ENCODE measurements at regions not wholly inside any gene's neighbourhood (a gene's known extent, or its start where the extent isn't known, plus 50 kb on each side); places are given as distances from the start of the nearest gene placed in this dataset.

DNA sequence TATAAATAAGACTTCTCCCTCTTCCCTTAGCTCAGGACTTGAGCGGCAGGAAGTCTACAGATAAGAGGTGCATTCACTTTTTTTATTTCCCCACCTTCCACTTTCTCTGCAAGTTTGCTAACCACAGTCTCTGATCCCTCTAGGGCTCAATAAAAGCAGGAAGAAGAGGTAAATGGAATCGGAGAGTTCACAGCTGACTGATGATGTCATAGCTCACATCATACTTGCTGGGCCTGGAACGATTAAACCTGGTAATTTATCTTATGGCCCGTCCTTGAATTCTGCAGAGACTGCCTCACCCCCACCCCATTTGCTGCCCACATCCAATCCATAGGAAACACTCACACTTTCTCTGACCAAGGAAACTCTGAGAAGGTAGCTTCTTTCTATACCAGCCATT is 62.9 kb downstream of the DRD1 start:
- Histone ChIP-seq H3K4me3 (ENCODE audit: control insufficient read depth in 1 of 7, extremely low read depth in 1 of 7, insufficient read depth in 4 of 7, low read depth in 2 of 7, low read length in 6 of 7) (no peak overlapping the region), H3K36me3 (ENCODE audit: control insufficient read depth in 4 of 4, insufficient read depth in 4 of 4, low read length in 3 of 4) (no peaks in the 10 kb centered on the region), H3K27me3 (replicated peaks in 2 of 5; ENCODE audit: control insufficient read depth in 4 of 5, insufficient read depth in 5 of 5, low read length in 4 of 5) (peaks cover 0 to 3% (median 0%) of the 10 kb centered on the region in 5 experiments), H3K9me3 (ENCODE audit: control extremely low read depth in 1 of 5, control insufficient read depth in 4 of 5, insufficient read depth in 2 of 5, low read depth in 1 of 5, low read length in 4 of 5) (no peaks in the 10 kb centered on the region), H3K27ac (ENCODE audit: insufficient read depth in 1 of 2, low read depth in 1 of 2, low read length in 2 of 2, poor library complexity in 1 of 2, severe bottlenecking in 2 of 2) (no peak overlapping the region), H3K4me1 (ENCODE audit: control extremely low read depth in 1 of 4, control insufficient read depth in 4 of 4, insufficient read depth in 4 of 4, low read length in 3 of 4) (no peaks in the 10 kb centered on the region)
- no peak for DNase-seq
- 92% methylated on average over 2 of the region's 4 CpGs for WGBS (ENCODE audit: insufficient coverage)
- ChIA-PET CTCF (interaction anchor here (1.0 kb wide), 1 partner anchor 83 kb away, joined by 3 read pairs; no protein-coding TSS in a partner anchor), POLR2A (no interaction called here)

DNA sequence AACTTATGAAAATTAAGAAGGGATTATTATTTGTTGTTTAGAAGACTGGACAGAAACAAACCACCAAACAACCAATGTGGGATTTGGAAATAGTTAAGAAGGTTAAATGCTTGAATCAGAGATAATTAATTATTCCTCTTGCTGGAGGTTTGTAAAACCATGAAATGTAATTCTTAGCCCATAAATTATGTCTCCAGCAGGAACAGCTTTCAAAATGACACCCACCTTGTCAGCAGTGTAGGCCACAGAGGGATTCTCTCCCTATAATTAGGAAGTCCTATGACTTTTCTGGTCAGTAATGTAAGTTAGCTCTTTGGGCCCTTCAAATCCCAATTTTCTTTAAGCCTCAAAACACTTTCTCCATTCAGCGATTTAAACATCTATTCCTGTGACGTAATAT is 63.3 kb downstream of the DRD1 start:
- H3K4me1 ChIP-seq (ENCODE audit: control extremely low read depth in 1 of 4, control insufficient read depth in 4 of 4, insufficient read depth in 4 of 4, low read length in 3 of 4) = no peaks in the 10 kb centered on the region
- no peaks in the 10 kb centered on the region for H3K9me3 ChIP-seq (ENCODE audit: control extremely low read depth in 1 of 5, control insufficient read depth in 4 of 5, insufficient read depth in 2 of 5, low read depth in 1 of 5, low read length in 4 of 5)
- no peaks in the 10 kb centered on the region for H3K36me3 ChIP-seq (ENCODE audit: control insufficient read depth in 4 of 4, insufficient read depth in 4 of 4, low read length in 3 of 4)
- DNase-seq = no peak
- CTCF ChIA-PET = interaction anchor here (1.0 kb wide), 1 partner anchor 84 kb away, joined by 3 read pairs; no protein-coding TSS in a partner anchor
- POLR2A ChIA-PET = no interaction called here
- H3K4me3 ChIP-seq (ENCODE audit: control insufficient read depth in 1 of 7, extremely low read depth in 1 of 7, insufficient read depth in 4 of 7, low read depth in 2 of 7, low read length in 6 of 7) = no peak overlapping the region
- H3K27me3 ChIP-seq (replicated peaks in 2 of 5; ENCODE audit: control insufficient read depth in 4 of 5, insufficient read depth in 5 of 5, low read length in 4 of 5) = peaks cover 0 to 2% (median 0%) of the 10 kb centered on the region in 5 experiments
- H3K27ac ChIP-seq (ENCODE audit: insufficient read depth in 1 of 2, low read depth in 1 of 2, low read length in 2 of 2, poor library complexity in 1 of 2, severe bottlenecking in 2 of 2) = no peak overlapping the region
- no CpG with 5 or more reads among the region's 2 CpGs for WGBS (ENCODE audit: insufficient coverage)

DNA sequence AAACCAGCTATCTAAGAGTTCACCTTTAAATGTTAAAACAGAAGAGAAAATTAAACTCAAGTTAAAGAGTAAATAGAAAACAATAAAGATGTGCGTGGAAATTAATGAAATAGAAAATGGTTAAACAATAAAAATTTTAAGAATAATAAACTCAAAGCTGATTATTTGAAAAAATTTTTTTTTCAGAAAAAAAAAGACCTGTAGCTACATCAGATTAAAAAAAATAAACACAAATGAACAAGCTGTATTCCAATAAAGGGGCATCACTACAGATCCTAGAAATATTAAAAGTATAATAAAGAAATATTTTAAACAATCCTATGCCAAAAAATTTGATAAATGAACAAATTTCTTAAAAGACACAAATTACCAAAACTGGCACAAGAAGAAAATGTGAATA is 64.1 kb downstream of the DRD1 start:
- no peaks in the 10 kb centered on the region for H3K9me3 ChIP-seq (ENCODE audit: control extremely low read depth in 1 of 5, control insufficient read depth in 4 of 5, insufficient read depth in 2 of 5, low read depth in 1 of 5, low read length in 4 of 5)
- WGBS (ENCODE audit: insufficient coverage) = no CpG with 5 or more reads among the region's 1 CpG
- H3K36me3 ChIP-seq (ENCODE audit: control insufficient read depth in 4 of 4, insufficient read depth in 4 of 4, low read length in 3 of 4) = no peaks in the 10 kb centered on the region
- H3K27ac ChIP-seq (ENCODE audit: insufficient read depth in 1 of 2, low read depth in 1 of 2, low read length in 2 of 2, poor library complexity in 1 of 2, severe bottlenecking in 2 of 2) = no peak overlapping the region
- peaks cover 0 to 2% (median 0%) of the 10 kb centered on the region in 5 experiments for H3K27me3 ChIP-seq (replicated peaks in 2 of 5; ENCODE audit: control insufficient read depth in 4 of 5, insufficient read depth in 5 of 5, low read length in 4 of 5)
- no peak for DNase-seq
- no peak overlapping the region for H3K4me3 ChIP-seq (ENCODE audit: control insufficient read depth in 1 of 7, extremely low read depth in 1 of 7, insufficient read depth in 4 of 7, low read depth in 2 of 7, low read length in 6 of 7)
- POLR2A ChIA-PET = no interaction called here
- CTCF ChIA-PET = no interaction called here
- H3K4me1 ChIP-seq (ENCODE audit: control extremely low read depth in 1 of 4, control insufficient read depth in 4 of 4, insufficient read depth in 4 of 4, low read length in 3 of 4) = no peaks in the 10 kb centered on the region

DNA sequence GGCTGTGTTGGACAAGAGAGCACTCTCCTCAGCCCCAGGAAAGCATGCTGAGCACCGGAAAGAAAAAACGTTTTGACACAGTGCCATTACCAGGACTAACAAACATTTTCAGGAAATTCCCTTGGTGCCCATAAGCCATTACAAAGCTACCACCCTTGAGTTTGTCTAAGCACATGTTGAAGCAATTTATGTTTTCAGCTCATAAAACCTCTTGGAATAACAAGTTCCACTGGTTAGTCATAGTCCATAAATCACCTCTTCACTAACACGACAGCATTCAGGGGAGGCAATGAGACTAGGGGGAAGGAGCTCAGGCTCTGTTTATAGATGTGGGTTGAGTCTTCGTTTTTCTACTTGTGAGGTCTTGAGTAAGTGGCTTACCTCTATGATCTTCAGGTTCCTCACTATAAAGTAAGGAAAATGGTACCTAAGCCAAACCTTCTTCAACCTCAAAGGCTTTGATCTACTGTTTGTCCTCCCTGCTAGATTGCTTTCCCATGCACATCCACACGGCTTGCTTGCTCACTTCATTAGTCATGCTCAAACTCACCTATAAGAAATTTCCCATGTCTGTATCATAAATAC is 65.4 kb downstream of the DRD1 start:
- no CpG with 5 or more reads among the region's 5 CpGs for WGBS (ENCODE audit: insufficient coverage)
- no peaks in the 10 kb centered on the region for H3K36me3 ChIP-seq (ENCODE audit: control insufficient read depth in 4 of 4, insufficient read depth in 4 of 4, low read length in 3 of 4)
- H3K9me3 ChIP-seq (ENCODE audit: control extremely low read depth in 1 of 5, control insufficient read depth in 4 of 5, insufficient read depth in 2 of 5, low read depth in 1 of 5, low read length in 4 of 5) = no peaks in the 10 kb centered on the region
- no peak overlapping the region for H3K27ac ChIP-seq (ENCODE audit: insufficient read depth in 1 of 2, low read depth in 1 of 2, low read length in 2 of 2, poor library complexity in 1 of 2, severe bottlenecking in 2 of 2)
- no peak overlapping the region for H3K4me3 ChIP-seq (ENCODE audit: control insufficient read depth in 1 of 7, extremely low read depth in 1 of 7, insufficient read depth in 4 of 7, low read depth in 2 of 7, low read length in 6 of 7)
- peaks cover 0 to 4% (median 0%) of the 10 kb centered on the region in 5 experiments for H3K27me3 ChIP-seq (replicated peaks in 2 of 5; ENCODE audit: control insufficient read depth in 4 of 5, insufficient read depth in 5 of 5, low read length in 4 of 5)
- ChIA-PET CTCF (no interaction called here), POLR2A (no interaction called here)
- DNase-seq = no peak
- no peaks in the 10 kb centered on the region for H3K4me1 ChIP-seq (ENCODE audit: control extremely low read depth in 1 of 4, control insufficient read depth in 4 of 4, insufficient read depth in 4 of 4, low read length in 3 of 4)

DNA sequence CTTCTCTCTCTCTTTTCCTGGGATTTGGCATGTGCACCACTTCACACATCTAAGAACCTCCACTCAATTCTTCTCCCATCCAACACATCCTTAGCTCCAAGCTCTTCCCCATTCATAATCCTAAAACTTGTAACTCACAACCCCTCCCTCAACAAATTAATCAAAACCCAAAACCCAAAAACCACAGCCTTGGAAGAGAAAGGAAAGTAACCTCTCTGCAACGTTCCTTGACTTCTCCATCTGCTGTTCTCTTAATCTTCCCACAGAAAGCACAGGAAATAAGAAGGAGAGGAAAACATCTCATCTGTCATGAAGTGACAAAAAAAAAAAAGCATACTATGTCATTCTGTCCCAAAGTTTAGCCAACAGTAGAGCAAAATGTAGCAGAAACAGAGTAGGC is 66.2 kb downstream of the DRD1 start:
- no peaks in the 10 kb centered on the region for H3K36me3 ChIP-seq (ENCODE audit: control insufficient read depth in 4 of 4, insufficient read depth in 4 of 4, low read length in 3 of 4)
- H3K27me3 ChIP-seq (replicated peaks in 2 of 5; ENCODE audit: control insufficient read depth in 4 of 5, insufficient read depth in 5 of 5, low read length in 4 of 5) = peaks cover 0 to 4% (median 0%) of the 10 kb centered on the region in 5 experiments
- no peaks in the 10 kb centered on the region for H3K4me1 ChIP-seq (ENCODE audit: control extremely low read depth in 1 of 4, control insufficient read depth in 4 of 4, insufficient read depth in 4 of 4, low read length in 3 of 4)
- no peak overlapping the region for H3K4me3 ChIP-seq (ENCODE audit: control insufficient read depth in 1 of 7, extremely low read depth in 1 of 7, insufficient read depth in 4 of 7, low read depth in 2 of 7, low read length in 6 of 7)
- DNase-seq = no peak
- WGBS (ENCODE audit: insufficient coverage) = no CpG with 5 or more reads among the region's 1 CpG
- H3K9me3 ChIP-seq (ENCODE audit: control extremely low read depth in 1 of 5, control insufficient read depth in 4 of 5, insufficient read depth in 2 of 5, low read depth in 1 of 5, low read length in 4 of 5) = no peaks in the 10 kb centered on the region
- no peak overlapping the region for H3K27ac ChIP-seq (ENCODE audit: insufficient read depth in 1 of 2, low read depth in 1 of 2, low read length in 2 of 2, poor library complexity in 1 of 2, severe bottlenecking in 2 of 2)
- CTCF ChIA-PET = no interaction called here
- POLR2A ChIA-PET = no interaction called here

DNA sequence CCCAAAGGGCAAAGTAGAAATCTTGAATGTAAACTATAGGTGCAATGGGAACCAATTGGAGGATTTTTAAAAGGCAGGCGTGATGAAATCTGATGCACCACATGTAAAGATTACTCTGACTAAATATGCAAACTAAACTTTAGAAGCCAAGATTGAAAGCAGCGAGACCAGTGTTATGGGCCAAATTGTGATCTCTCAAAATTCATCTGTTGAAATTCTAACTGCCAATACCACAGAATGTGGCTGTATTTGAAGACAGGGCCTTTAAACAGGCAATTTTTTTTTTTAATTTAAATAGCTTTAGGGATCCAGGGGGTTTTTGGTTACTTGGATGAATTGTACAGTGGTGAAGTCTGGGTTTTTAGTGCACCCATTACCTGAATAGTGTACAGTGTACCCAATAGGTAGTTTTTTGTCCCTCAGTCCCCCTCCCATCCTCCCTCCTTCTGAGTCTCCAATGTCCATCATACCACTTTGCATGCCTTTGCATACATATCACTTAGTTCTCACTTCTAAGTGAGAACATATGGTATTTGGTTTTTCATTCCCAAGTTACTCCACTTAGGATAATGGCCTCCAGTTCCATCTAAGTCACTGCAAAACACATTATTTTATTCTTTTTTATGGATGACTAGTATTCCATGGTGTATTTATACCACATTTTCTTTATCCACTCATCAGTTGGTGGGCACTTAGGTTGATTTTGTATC is 69.7 kb downstream of the DRD1 start:
- Histone ChIP-seq H3K9me3 (ENCODE audit: control extremely low read depth in 1 of 5, control insufficient read depth in 4 of 5, insufficient read depth in 2 of 5, low read depth in 1 of 5, low read length in 4 of 5) (no peaks in the 10 kb centered on the region), H3K4me3 (ENCODE audit: control insufficient read depth in 1 of 7, extremely low read depth in 1 of 7, insufficient read depth in 4 of 7, low read depth in 2 of 7, low read length in 6 of 7) (no peak overlapping the region), H3K36me3 (ENCODE audit: control insufficient read depth in 4 of 4, insufficient read depth in 4 of 4, low read length in 3 of 4) (no peaks in the 10 kb centered on the region), H3K4me1 (ENCODE audit: control extremely low read depth in 1 of 4, control insufficient read depth in 4 of 4, insufficient read depth in 4 of 4, low read length in 3 of 4) (no peaks in the 10 kb centered on the region), H3K27ac (ENCODE audit: insufficient read depth in 1 of 2, low read depth in 1 of 2, low read length in 2 of 2, poor library complexity in 1 of 2, severe bottlenecking in 2 of 2) (no peak overlapping the region), H3K27me3 (replicated peaks in 2 of 5; ENCODE audit: control insufficient read depth in 4 of 5, insufficient read depth in 5 of 5, low read length in 4 of 5) (peaks cover 0 to 4% (median 0%) of the 10 kb centered on the region in 5 experiments)
- CTCF ChIA-PET = no interaction called here
- POLR2A ChIA-PET = no interaction called here
- 100% methylated on average over 2 of the region's 2 CpGs for WGBS (ENCODE audit: insufficient coverage)
- no peak for DNase-seq

DNA sequence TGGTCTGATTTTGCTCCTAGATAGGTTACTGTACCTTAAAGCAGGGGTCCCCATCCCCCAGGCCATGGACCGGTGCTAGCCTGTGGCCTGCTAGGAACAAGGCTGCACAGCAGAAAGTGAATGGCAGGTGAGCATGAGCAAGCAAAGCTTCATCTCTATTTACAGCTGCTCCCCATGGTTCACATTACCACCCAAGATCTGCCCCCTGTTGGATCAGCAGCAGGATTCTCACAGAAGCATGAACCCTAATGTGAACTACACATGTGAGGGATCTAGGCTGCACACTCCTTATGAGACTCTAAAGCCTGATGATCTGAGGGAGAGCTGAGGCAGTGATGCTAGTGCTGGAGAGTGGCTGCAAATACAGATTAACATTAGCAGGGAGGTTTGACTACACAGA is 78.1 kb downstream of the DRD1 start:
- H3K9me3 ChIP-seq (ENCODE audit: control extremely low read depth in 1 of 5, control insufficient read depth in 4 of 5, insufficient read depth in 2 of 5, low read depth in 1 of 5, low read length in 4 of 5) = no peaks in the 10 kb centered on the region
- POLR2A ChIA-PET = no interaction called here
- H3K36me3 ChIP-seq (ENCODE audit: control insufficient read depth in 4 of 4, insufficient read depth in 4 of 4, low read length in 3 of 4) = no peaks in the 10 kb centered on the region
- no peak overlapping the region for H3K27ac ChIP-seq (ENCODE audit: insufficient read depth in 1 of 2, low read depth in 1 of 2, low read length in 2 of 2, poor library complexity in 1 of 2, severe bottlenecking in 2 of 2)
- WGBS (ENCODE audit: insufficient coverage) = 100% methylated on average over 1 of the region's 1 CpG
- H3K27me3 ChIP-seq (replicated peaks in 2 of 5; ENCODE audit: control insufficient read depth in 4 of 5, insufficient read depth in 5 of 5, low read length in 4 of 5) = peaks cover 0 to 5% (median 0%) of the 10 kb centered on the region in 5 experiments
- H3K4me3 ChIP-seq (ENCODE audit: control insufficient read depth in 1 of 7, extremely low read depth in 1 of 7, insufficient read depth in 4 of 7, low read depth in 2 of 7, low read length in 6 of 7) = no peak overlapping the region
- DNase-seq = no peak
- CTCF ChIA-PET = no interaction called here
- no peaks in the 10 kb centered on the region for H3K4me1 ChIP-seq (ENCODE audit: control extremely low read depth in 1 of 4, control insufficient read depth in 4 of 4, insufficient read depth in 4 of 4, low read length in 3 of 4)
